OCI-LY1 (cell line): ENCODE measurements at regions not wholly inside any gene's neighbourhood (a gene's known extent, or its start where the extent isn't known, plus 50 kb on each side); places are given as distances from the start of the nearest gene placed in this dataset.

Source experiments
- H2AFZ ChIP-seq: fragments of 200-600 bp; sonication (generic), shearing (Covaris generic); 2 replicates; pipeline ENCODE4 v1.6.0; 2014; ENCODE audit warnings: antibody characterized with exemption, mild to moderate bottlenecking, low read length
- H3F3A ChIP-seq: fragments of 200-600 bp; sonication (generic), shearing (Covaris generic); 2 replicates; pipeline ENCODE4 v1.6.0; 2014; ENCODE audit warnings: mild to moderate bottlenecking, antibody characterized with exemption, low read length, moderate library complexity; ENCODE audit not compliant: insufficient read depth
- H3K27ac ChIP-seq: fragments of 200-600 bp; sonication (generic); 2 replicates; pipeline ENCODE4 v1.5.1; 2014; ENCODE audit warnings: low read length, mixed run types, mild to moderate bottlenecking, low read depth; ENCODE audit not compliant: poor library complexity, severe bottlenecking
- H3K27me3 ChIP-seq: fragments of 200-600 bp; sonication (generic); 2 replicates; pipeline ENCODE4 v1.6.0; 2014; ENCODE audit warnings: antibody characterized with exemption, mild to moderate bottlenecking, low read length, moderate library complexity; ENCODE audit not compliant: insufficient read depth
- H3K36me3 ChIP-seq: fragments of 200-600 bp; sonication (generic); 2 replicates; pipeline ENCODE4 v1.6.1; 2014; ENCODE audit warnings: mild to moderate bottlenecking, antibody characterized with exemption, low read length, moderate library complexity, mixed read lengths; ENCODE audit not compliant: insufficient read depth
- H3K4me1 ChIP-seq: fragments of 200-600 bp; sonication (generic); 2 replicates; pipeline ENCODE4 v1.5.1; 2014; ENCODE audit warnings: mild to moderate bottlenecking, low read length, moderate library complexity; ENCODE audit not compliant: insufficient read depth, severe bottlenecking
- H3K4me2 ChIP-seq: fragments of 200-600 bp; sonication (generic), shearing (Covaris generic); 2 replicates; pipeline ENCODE4 v1.6.1; 2014; ENCODE audit warnings: low read length
- H3K4me3 ChIP-seq: fragments of 200-600 bp; sonication (generic); 2 replicates; pipeline ENCODE4 v1.5.1; 2014; ENCODE audit warnings: low read length, low read depth, mild to moderate bottlenecking, mixed read lengths; ENCODE audit not compliant: poor library complexity, severe bottlenecking
- H3K79me2 ChIP-seq: fragments of 200-600 bp; shearing (Covaris generic); 2 replicates; pipeline ENCODE4 v1.6.1; 2016; ENCODE audit warnings: mixed run types, low read length, mixed read lengths; ENCODE audit not compliant: insufficient read depth
- H3K9ac ChIP-seq: fragments of 200-600 bp; sonication (generic), shearing (Covaris generic); 2 replicates; pipeline ENCODE4 v1.6.1; 2014; ENCODE audit warnings: mild to moderate bottlenecking, low read length, mixed read lengths
- H3K9me2 ChIP-seq: fragments of 200-600 bp; sonication (generic), shearing (Covaris generic); 2 replicates; pipeline ENCODE4 v1.6.1; 2014; ENCODE audit warnings: low read depth, mild to moderate bottlenecking, low read length, mixed read lengths
- H3K9me3 ChIP-seq: fragments of 200-600 bp; shearing (Covaris generic); 2 replicates; pipeline ENCODE4 v1.6.1; 2014; ENCODE audit warnings: low read length, mixed read lengths
- H4K20me1 ChIP-seq: fragments of 200-600 bp; sonication (generic), shearing (Covaris generic); 2 replicates; pipeline ENCODE4 v1.6.0; 2016; ENCODE audit warnings: mild to moderate bottlenecking, low read length; ENCODE audit not compliant: insufficient read depth
- CTCF ChIP-seq: fragments of 200-600 bp; sonication (generic), shearing (Covaris generic); IDR thresholded peaks from 2 replicates; pipeline ENCODE4 v1.5.1; 2017; ENCODE audit warnings: mild to moderate bottlenecking, antibody characterized with exemption, low read length, moderate library complexity, mixed read lengths
- EZH2 ChIP-seq: fragments of 200-600 bp; sonication (generic), shearing (Covaris generic); IDR thresholded peaks from 2 replicates; pipeline ENCODE4 v1.8.0; 2017; ENCODE audit warnings: borderline replicate concordance, mixed run types, mild to moderate bottlenecking, antibody characterized with exemption, low read length, moderate library complexity, mixed read lengths

- no peaks in the 10 kb centered on the region for H3K9me3 ChIP-seq
- TF ChIP-seq EZH2 (no peak), CTCF (no peak)
- H3K9me2 ChIP-seq: no peaks in the 10 kb centered on the region
- no peaks in the 10 kb centered on the region for H3K36me3 ChIP-seq
- H3K4me2 ChIP-seq: no peak overlapping the region
- peaks cover 6% of the 10 kb centered on the region; the same call in 1 of the 2 replicates for H3K27me3 ChIP-seq
- H3K9ac ChIP-seq: no peak overlapping the region
- H3K4me1 ChIP-seq: no peaks in the 10 kb centered on the region
- H3K79me2 ChIP-seq: no peaks in the 10 kb centered on the region
- no peak overlapping the region for H2AFZ ChIP-seq
- no peaks in the 10 kb centered on the region for H3F3A ChIP-seq
- H3K4me3 ChIP-seq: no peak overlapping the region
- no peak overlapping the region for H3K27ac ChIP-seq
- no peaks in the 10 kb centered on the region for H4K20me1 ChIP-seq
Measured at GRCh38 chr17:45718791-45719190, 65.3 kb upstream of the CRHR1 start.

- Histone ChIP-seq H3K27ac (no peak overlapping the region), H4K20me1 (no peaks in the 10 kb centered on the region), H2AFZ (no peak overlapping the region), H3K4me2 (no peak overlapping the region), H3K79me2 (no peaks in the 10 kb centered on the region), H3K4me1 (no peaks in the 10 kb centered on the region), H3F3A (no peaks in the 10 kb centered on the region), H3K4me3 (no peak overlapping the region), H3K9me2 (no peaks in the 10 kb centered on the region), H3K9me3 (no peaks in the 10 kb centered on the region), H3K9ac (no peak overlapping the region), H3K27me3 (peaks cover 6% of the 10 kb centered on the region; the same call in 1 of the 2 replicates), H3K36me3 (no peaks in the 10 kb centered on the region; the same call in 1 of the 2 replicates)
- no peak for TF ChIP-seq EZH2
- TF ChIP-seq CTCF: peak; percentile 23; the same call in 1 of the 2 replicates
Measured at GRCh38 chr17:45719335-45720071, 64.6 kb upstream of the CRHR1 start.

GRCh38 chr17:45720386-45720785 lies 63.7 kb upstream of the CRHR1 start:
- no peaks in the 10 kb centered on the region for H3K9me2 ChIP-seq
- H3K36me3 ChIP-seq: no peaks in the 10 kb centered on the region; the same call in 1 of the 2 replicates
- no peaks in the 10 kb centered on the region for H3K9me3 ChIP-seq
- no peak overlapping the region for H3K9ac ChIP-seq
- peaks cover 6% of the 10 kb centered on the region; the same call in 1 of the 2 replicates for H3K27me3 ChIP-seq
- H2AFZ ChIP-seq: no peak overlapping the region
- TF ChIP-seq EZH2 (no peak), CTCF (no peak)
- H4K20me1 ChIP-seq: no peaks in the 10 kb centered on the region
- H3K4me3 ChIP-seq: no peak overlapping the region
- no peaks in the 10 kb centered on the region for H3F3A ChIP-seq
- H3K27ac ChIP-seq: no peak overlapping the region
- no peaks in the 10 kb centered on the region for H3K79me2 ChIP-seq
- H3K4me1 ChIP-seq: no peaks in the 10 kb centered on the region
- no peak overlapping the region for H3K4me2 ChIP-seq
